Pulmonary artery endothelial cell (primary cell): ENCODE measurements at regions not wholly inside any gene's neighbourhood (a gene's known extent, or its start where the extent isn't known, plus 50 kb on each side); places are given as distances from the start of the nearest gene placed in this dataset.
"Not testable (repeated sequence)": the region's sequence is repeated elsewhere in the genome, so short reads cannot be mapped to it uniquely, and the experiment has no call there.

ENCODE experiments used
- DNase-seq: peaks from one replicate; pipeline ENCODE4 v3.0.0-alpha.2; 2011; ENCODE audit warnings: low read depth, low spot score

DNA sequence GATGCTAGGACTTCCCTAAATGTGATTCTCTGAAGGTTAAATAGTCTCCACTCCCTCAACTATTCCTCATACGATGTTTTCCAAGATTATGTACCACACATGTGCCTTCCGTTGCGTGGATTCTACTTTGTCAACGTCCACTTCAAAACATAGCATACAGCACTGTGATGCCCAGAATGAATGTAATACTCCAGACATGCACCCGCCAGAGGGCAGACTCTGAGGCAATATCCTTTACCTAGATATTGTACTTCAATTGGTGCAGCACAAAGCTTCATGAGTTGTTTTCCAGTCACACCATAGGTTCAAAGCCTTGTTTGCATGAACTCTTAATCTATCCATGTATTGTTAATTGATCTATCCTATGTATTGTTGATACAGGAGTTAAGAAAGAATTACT is 201.0 kb upstream of the NABP1 start:
- no peak for DNase-seq

DNA sequence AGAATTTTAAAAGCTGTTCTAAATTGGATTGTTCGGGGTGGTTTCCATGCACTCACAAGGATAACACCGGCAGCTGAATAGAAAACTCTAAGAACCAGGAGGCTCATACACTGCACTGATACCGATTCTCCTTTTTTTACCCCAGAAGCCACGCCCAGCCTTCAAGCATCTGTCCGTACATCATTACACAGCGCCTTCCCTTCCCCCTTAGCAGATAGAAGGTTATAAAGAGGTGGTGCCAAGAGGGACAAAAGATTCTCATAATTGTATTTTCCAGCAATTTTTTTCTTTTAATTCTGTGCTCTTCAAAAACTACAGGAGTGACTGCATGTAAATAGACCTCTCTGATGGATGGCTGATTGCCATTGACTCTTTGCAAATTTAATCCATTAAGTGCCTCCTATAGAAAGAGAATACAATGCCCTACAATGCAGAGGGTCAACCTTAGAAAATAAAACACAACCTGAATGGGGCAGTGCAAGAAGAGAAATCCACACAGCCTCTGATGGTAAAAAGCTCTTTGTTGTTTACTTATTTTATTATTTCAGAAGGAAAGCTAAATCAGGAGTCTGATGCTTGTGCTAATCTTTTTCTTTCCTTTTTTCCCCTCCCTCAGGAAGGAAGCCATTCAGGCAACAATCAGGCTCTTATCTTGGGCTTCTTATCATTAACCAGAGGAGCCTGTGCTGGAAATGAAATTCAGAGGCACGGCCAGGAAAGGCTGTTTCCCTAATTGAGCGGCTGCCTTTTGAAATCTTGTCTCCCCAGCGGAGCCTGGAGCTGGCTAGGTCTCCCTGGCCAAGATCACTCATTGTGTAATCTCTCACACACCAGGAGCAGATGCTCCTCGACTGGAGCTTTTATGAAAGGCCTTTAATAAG is 198.9 kb upstream of the NABP1 start:
- DNase-seq: peak; percentile 40

DNA sequence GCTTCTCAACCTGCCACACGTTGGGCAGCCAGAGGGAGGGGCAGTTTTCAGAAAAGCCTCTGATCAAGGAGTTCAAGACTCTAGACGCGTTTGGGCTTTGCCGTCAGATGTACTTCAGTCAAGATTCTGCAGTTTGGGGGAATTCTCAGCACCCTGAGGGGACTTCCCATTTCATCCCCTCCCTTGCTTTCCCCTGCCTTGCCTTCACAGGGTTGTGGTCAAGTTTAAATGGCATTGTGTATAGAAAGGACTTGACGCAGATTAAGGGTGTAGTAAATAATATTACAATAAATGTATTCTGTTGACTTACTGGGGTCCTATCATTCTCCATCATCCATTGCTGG is 198.3 kb upstream of the NABP1 start:
- DNase-seq: no peak

DNA sequence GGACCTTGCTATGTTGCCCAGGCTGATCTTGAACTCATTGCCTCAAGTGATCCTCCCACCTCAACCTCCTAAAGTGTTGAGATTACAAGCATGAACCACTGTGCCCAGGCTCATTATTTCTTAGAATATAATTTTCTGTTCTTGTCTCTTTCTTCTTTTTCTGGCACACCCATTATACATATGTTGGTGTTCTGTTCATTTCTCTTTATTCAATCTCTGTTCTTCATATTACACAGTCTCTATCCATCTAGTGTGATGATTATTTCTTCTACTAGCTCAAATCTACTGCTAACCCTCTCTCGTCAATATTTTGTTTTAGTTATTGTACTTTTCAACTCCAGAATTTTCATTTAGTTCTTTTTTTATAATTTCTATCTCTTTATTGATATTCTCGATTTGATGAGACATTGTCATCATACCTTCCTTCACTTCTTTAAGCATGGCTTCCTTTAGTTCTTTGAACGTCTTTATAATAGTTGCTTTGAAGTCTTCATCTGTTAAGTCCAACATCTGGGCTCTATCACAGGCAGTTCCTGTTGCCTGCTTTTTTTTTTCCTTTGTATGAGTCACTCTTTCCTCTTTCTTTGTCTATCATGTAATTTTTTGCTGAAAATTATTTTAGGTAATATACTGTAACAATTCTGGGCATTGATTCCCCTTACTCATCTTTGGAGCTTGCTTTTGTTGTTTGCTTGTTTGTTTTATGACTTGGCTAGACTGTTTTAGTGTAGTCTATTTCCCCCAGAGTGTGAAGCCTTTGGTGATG is 196.4 kb upstream of the NABP1 start:
- DNase-seq: no peak

DNA sequence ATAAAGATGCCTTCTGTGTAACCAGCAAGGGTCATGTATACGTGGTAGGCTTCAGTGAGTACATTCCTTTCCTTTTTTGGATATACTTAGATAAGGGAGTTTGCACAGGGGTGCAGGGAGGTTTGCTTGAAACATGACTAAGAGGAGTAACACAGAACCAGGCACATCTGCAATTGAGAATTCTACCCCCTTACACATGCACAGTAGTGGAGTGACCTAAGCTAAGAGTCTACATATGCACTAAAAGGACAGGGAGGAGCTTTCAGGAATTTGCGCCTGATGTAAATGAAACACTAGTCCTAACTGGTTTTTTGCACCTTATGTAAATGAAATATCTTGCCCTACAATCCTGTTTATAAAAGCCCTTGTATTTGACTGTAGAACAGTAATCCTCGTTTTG is 194.8 kb upstream of the NABP1 start:
- DNase-seq: no peak

GRCh38 chr2:191486584-191487320 is 191.2 kb upstream of the NABP1 start:
- no peak for DNase-seq

- no peak for DNase-seq
These were observed 189.8 kb upstream of the NABP1 start for GRCh38 chr2:191488135-191488534.

GRCh38 chr2:191489177-191489576 is 188.8 kb upstream of the NABP1 start:
- no peak for DNase-seq

DNA sequence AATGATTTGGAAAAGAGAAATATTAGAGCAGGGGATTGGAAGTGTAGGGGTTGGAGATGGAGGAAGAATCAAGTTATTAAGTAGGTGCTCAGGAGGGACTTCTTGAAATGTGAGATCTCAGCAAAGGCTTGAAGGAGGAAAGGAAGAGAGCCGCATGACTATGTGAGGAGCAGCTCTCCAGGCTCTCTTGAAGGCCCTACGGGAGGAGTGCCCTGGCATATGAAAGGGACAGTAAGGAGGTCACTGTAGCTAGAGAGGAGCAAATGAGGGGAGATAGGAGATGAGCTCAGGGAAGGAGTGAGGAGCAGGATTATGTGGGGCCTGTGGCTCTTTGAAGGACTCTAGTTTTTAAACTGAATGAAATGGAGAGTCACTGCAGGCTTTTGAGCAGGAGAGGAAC is 181.1 kb upstream of the NABP1 start:
- no peak for DNase-seq

- no peak for DNase-seq
These were observed 180.1 kb upstream of the NABP1 start for GRCh38 chr2:191497822-191498221.

GRCh38 chr2:191499050-191499449 is 178.9 kb upstream of the NABP1 start:
- DNase-seq: no peak

- DNase-seq: no peak
These were observed 177.9 kb upstream of the NABP1 start for GRCh38 chr2:191499874-191500565.

DNA sequence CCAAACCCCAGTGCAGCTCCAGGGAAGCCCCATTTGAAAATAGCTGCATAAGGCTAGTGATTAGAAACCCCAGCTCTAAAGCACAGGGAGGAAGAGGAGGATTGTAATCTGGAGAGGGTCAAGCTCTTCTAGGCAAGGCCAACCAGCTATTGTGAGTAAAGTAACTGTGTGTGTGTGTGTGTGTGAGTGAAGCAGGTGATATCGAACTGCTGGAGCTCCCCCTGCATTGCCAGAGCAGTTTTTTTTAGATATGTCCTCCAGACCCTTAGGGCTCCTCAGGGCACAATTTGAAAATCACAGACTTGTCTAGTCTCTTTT is 177.4 kb upstream of the NABP1 start:
- DNase-seq: no peak

GRCh38 chr2:191500884-191501560 is 176.9 kb upstream of the NABP1 start:
- DNase-seq: no peak

DNA sequence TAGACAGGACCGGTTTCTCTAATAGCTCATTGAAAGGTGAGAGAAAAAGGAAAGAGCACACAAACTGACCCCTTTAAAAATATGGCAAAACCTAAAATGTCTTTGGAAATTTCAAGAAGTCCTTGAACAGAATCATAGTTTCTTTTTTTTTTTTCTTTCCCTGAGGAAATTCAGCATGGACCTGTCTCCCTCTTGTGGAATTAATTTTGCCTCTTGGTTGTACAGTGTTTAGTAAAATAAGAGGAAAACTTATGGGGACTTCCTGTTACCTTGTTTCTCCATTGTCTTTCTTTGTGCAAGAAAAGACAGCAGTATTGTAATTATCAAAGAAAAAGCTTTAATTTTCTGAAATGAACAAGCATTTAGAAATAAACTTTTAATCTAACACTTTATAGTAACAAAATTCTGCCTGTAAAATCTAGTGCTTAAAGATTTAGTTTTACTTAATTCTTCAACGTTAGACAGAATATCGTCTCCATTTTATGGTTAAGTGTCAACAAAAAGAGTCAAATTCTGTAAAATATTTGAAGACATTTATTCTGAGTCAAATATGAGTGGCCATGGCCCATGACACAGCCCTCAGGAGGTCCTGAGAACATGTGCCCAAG is 176.3 kb upstream of the NABP1 start:
- no peak for DNase-seq

DNA sequence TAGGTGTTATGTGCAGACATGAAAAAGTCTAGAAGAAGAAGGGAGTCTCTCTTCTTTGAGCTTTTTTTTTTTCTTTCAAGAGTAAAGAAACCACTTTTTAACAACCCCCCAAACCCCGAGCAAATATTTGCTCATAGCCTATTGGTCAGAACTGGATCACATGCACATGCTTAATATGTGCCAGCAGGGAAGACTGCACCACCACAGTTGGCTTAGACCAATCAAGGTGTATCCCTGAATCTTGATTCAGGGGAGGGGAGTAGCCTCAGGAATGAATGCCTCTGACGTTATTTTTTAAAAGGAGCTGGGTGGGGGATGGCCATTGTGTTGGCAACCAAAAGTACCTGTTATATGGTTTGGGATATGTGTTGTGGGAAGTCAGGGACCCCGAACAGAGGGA is 171.4 kb upstream of the NABP1 start:
- DNase-seq: no peak

- not testable (repeated sequence) for DNase-seq
These were observed 170.6 kb upstream of the NABP1 start for GRCh38 chr2:191507252-191507853.

GRCh38 chr2:191508738-191509137 is 169.2 kb upstream of the NABP1 start:
- DNase-seq: no peak

GRCh38 chr2:191512216-191512835 is 165.6 kb upstream of the NABP1 start:
- no peak for DNase-seq

- DNase-seq: no peak
These were observed 165.1 kb upstream of the NABP1 start for GRCh38 chr2:191512874-191513273.
